H1 (cell line): ENCODE measurements at regions not wholly inside any gene's neighbourhood (a gene's known extent, or its start where the extent isn't known, plus 50 kb on each side); places are given as distances from the start of the nearest gene placed in this dataset.

Source experiments
- CTCF ChIA-PET: fragments of 300-600 bp; sonication (Branson Sonifier 250); formaldehyde crosslinking; loops from one replicate; lab custom pipeline; 2021; ENCODE audit not compliant: partially characterized antibody; lab: Charles Lee
- POLR2A ChIA-PET: fragments of 300-600 bp; sonication (Branson Sonifier 250); formaldehyde crosslinking; loops from one replicate; lab custom pipeline; 2021; ENCODE audit warnings: inconsistent platforms; ENCODE audit not compliant: partially characterized antibody; lab: Charles Lee
- DNase-seq, 2 experiments: peaks; one replicate each; pipeline versions ENCODE4 v3.0.0 to v3.0.0-alpha.2; 2010 to 2022; ENCODE audit warnings: low spot score in 2 of 2, low read depth in 1 of 2, mixed read lengths in 1 of 2
- FAIRE-seq: peaks from 2 replicates; lab custom pipeline; 2011; peaks lifted over from hg19 to GRCh38; lab: Jason Lieb, UNC
- H2AFZ ChIP-seq: 2 replicates; pipeline ENCODE4 v1.8.1; 2012; ENCODE audit warnings: low read length, inconsistent platforms
- H2AK5ac ChIP-seq: 2 replicates; pipeline ENCODE4 v1.6.1; 2013; ENCODE audit warnings: low read depth, low read length
- H2BK120ac ChIP-seq: replicated peaks from 2 replicates; pipeline ENCODE3; 2013; ENCODE audit warnings: low read depth, low read length, inconsistent platforms
- H2BK12ac ChIP-seq: 2 replicates; pipeline ENCODE4 v1.6.1; 2013; ENCODE audit warnings: low read depth, low read length
- H2BK15ac ChIP-seq: 2 replicates; pipeline ENCODE4 v1.6.1; 2013; ENCODE audit warnings: low read length
- H2BK20ac ChIP-seq: 2 replicates; pipeline ENCODE4 v1.6.1; 2013; ENCODE audit warnings: low read length
- H2BK5ac ChIP-seq: 2 replicates; pipeline ENCODE4 v1.6.1; 2013; ENCODE audit warnings: low read depth, low read length
- H3K14ac ChIP-seq: 2 replicates; pipeline ENCODE4 v1.6.1; 2013; ENCODE audit warnings: inconsistent platforms; ENCODE audit not compliant: insufficient read length
- H3K18ac ChIP-seq: 2 replicates; pipeline ENCODE4 v1.6.1; 2013; ENCODE audit warnings: low read length; ENCODE audit errors: extremely low read depth
- H3K23ac ChIP-seq: 2 replicates; pipeline ENCODE4 v1.6.1; 2013; ENCODE audit warnings: inconsistent platforms; ENCODE audit not compliant: insufficient read length
- H3K23me2 ChIP-seq: 2 replicates; pipeline ENCODE4 v1.6.1; 2013; ENCODE audit warnings: low read depth, low read length
- H3K27ac ChIP-seq: 2 replicates; pipeline ENCODE4 v1.6.1; 2011; ENCODE audit warnings: low read depth, low read length, inconsistent platforms
- H3K27me3 ChIP-seq, 4 experiments: replicated peaks in 1 of 4; 1 replicate in 1 of 4; 2 replicates in 3 of 4; pipeline versions ENCODE4 v1.6.1 to v1.8.1; 2011 to 2013; ENCODE audit warnings: low read length in 3 of 4, mild to moderate bottlenecking in 3 of 4, inconsistent platforms in 2 of 4, mixed read lengths in 2 of 4, moderate library complexity in 1 of 4; ENCODE audit not compliant: control insufficient read depth in 3 of 4, insufficient read depth in 3 of 4; ENCODE audit errors: extremely low read depth in 1 of 4
- H3K36me3 ChIP-seq, 4 experiments: 2 replicates each; pipeline versions ENCODE4 v1.6.1 to v1.8.1; 2011 to 2013; ENCODE audit warnings: mild to moderate bottlenecking in 4 of 4, low read length in 3 of 4, moderate library complexity in 2 of 4, control low read depth in 1 of 4, inconsistent platforms in 1 of 4; ENCODE audit not compliant: insufficient read depth in 4 of 4, control insufficient read depth in 2 of 4
- H3K4ac ChIP-seq: replicated peaks from 2 replicates; pipeline ENCODE3; 2013; ENCODE audit warnings: low read length, low read depth, mixed read lengths, inconsistent platforms; ENCODE audit not compliant: insufficient read length
- H3K4me1 ChIP-seq, 4 experiments: replicated peaks in 1 of 4; 1 replicate in 1 of 4; 2 replicates in 3 of 4; pipeline versions ENCODE4 v1.6.1 to v1.8.1; 2011 to 2013; ENCODE audit warnings: low read length in 3 of 4, inconsistent platforms in 2 of 4, mixed read lengths in 1 of 4; ENCODE audit not compliant: insufficient read depth in 4 of 4, control insufficient read depth in 3 of 4
- H3K4me2 ChIP-seq, 2 experiments: 2 replicates each; pipeline versions ENCODE4 v1.6.1 to v1.8.1; 2011 to 2013; ENCODE audit warnings: low read depth in 2 of 2, low read length in 2 of 2, control low read depth in 1 of 2, inconsistent platforms in 1 of 2, mild to moderate bottlenecking in 1 of 2; ENCODE audit not compliant: insufficient read depth in 1 of 2
- H3K4me3 ChIP-seq, 4 experiments: fragments of 200-600, 300-600 bp in 1 of 4; sonication (generic), shearing (Covaris generic), sonication (Bioruptor Twin) in 1 of 4; 2 replicates each; pipeline versions ENCODE4 v1.5.1 to v1.8.1; 2011 to 2016; ENCODE audit warnings: low read length in 4 of 4, low read depth in 3 of 4, control low read depth in 2 of 4, inconsistent platforms in 2 of 4, mild to moderate bottlenecking in 2 of 4, mixed read lengths in 1 of 4, moderate library complexity in 1 of 4; ENCODE audit not compliant: insufficient read depth in 2 of 4; ENCODE audit errors: extremely low read depth in 1 of 4
- H3K56ac ChIP-seq: replicated peaks from 2 replicates; pipeline ENCODE3; 2013; ENCODE audit warnings: low read depth, mild to moderate bottlenecking, mixed read lengths, low read length, inconsistent platforms; ENCODE audit not compliant: insufficient read length
- H3K79me1 ChIP-seq: 2 replicates; pipeline ENCODE4 v1.6.1; 2013; ENCODE audit warnings: low read depth, low read length, control low read depth
- H3K79me2 ChIP-seq, 2 experiments: 2 replicates each; pipeline versions ENCODE4 v1.6.1 to v1.8.1; 2012 to 2013; ENCODE audit warnings: low read length in 2 of 2, mild to moderate bottlenecking in 2 of 2, inconsistent platforms in 1 of 2; ENCODE audit not compliant: insufficient read depth in 2 of 2, control insufficient read depth in 1 of 2
- H3K9ac ChIP-seq, 4 experiments: replicated peaks in 1 of 4; 1 replicate in 1 of 4; 2 replicates in 3 of 4; pipeline versions ENCODE4 v1.6.1 to v1.8.1; 2011 to 2013; ENCODE audit warnings: low read depth in 3 of 4, low read length in 3 of 4, control low read depth in 2 of 4, mild to moderate bottlenecking in 2 of 4, moderate library complexity in 2 of 4, inconsistent platforms in 1 of 4; ENCODE audit errors: extremely low read depth in 1 of 4
- H3K9me3 ChIP-seq, 2 experiments: 2 replicates each; pipeline versions ENCODE4 v1.6.1 to v1.8.1; 2012 to 2013; ENCODE audit warnings: mild to moderate bottlenecking in 2 of 2, moderate library complexity in 2 of 2, control low read depth in 1 of 2, inconsistent platforms in 1 of 2, low read depth in 1 of 2, low read length in 1 of 2, mixed read lengths in 1 of 2; ENCODE audit not compliant: insufficient read depth in 2 of 2
- H4K20me1 ChIP-seq, 2 experiments: replicated peaks in 1 of 2; 2 replicates each; pipeline versions ENCODE3 to v1.8.1; 2011 to 2013; ENCODE audit warnings: inconsistent platforms in 2 of 2, low read length in 2 of 2, mild to moderate bottlenecking in 1 of 2; ENCODE audit not compliant: insufficient read depth in 2 of 2, control insufficient read depth in 1 of 2
- H4K5ac ChIP-seq: 2 replicates; pipeline ENCODE4 v1.6.1; 2013; ENCODE audit warnings: low read length, low read depth, mixed read lengths, inconsistent platforms; ENCODE audit not compliant: insufficient read length
- H4K8ac ChIP-seq: 2 replicates; pipeline ENCODE4 v1.8.0; 2013; ENCODE audit warnings: mild to moderate bottlenecking, moderate library complexity, low read length, inconsistent platforms; ENCODE audit not compliant: insufficient read depth; ENCODE audit errors: extremely low read depth
- H4K91ac ChIP-seq: replicated peaks from 2 replicates; pipeline ENCODE3; 2013; ENCODE audit warnings: low read length, mixed read lengths, inconsistent platforms; ENCODE audit not compliant: insufficient read length
- CBX5 ChIP-seq: fragments of 300-800, 300-1000 bp; sonication (generic); IDR thresholded peaks from 2 replicates; pipeline ENCODE4 v1.7.1; 2016; ENCODE audit warnings: antibody characterized with exemption, low read length, low read depth
- CHD2 ChIP-seq: IDR thresholded peaks from 2 replicates; pipeline ENCODE4 v1.6.1; 2012; ENCODE audit warnings: low read length, improper control_type of control experiment
- EP300 ChIP-seq, 2 experiments: IDR thresholded peaks; 1 replicate in 1 of 2; 2 replicates in 1 of 2; pipeline ENCODE4 v1.6.1; 2011 to 2012; ENCODE audit warnings: low read depth in 2 of 2, low read length in 2 of 2, mild to moderate bottlenecking in 2 of 2, borderline replicate concordance in 1 of 2, inconsistent platforms in 1 of 2, moderate library complexity in 1 of 2
- NANOG ChIP-seq: IDR thresholded peaks from 2 replicates; pipeline ENCODE4 v1.6.1; 2011; ENCODE audit warnings: low read length, low read depth, mild to moderate bottlenecking, inconsistent platforms; ENCODE audit not compliant: insufficient read depth, poor library complexity, severe bottlenecking
- NRF1 ChIP-seq: IDR thresholded peaks from 2 replicates; pipeline ENCODE4 v1.6.1; 2011; ENCODE audit warnings: mild to moderate bottlenecking, low read depth, low read length, improper control_type of control experiment
- RAD21 ChIP-seq, 2 experiments: IDR thresholded peaks in 1 of 2; conservative IDR thresholded peaks in 1 of 2; 2 replicates each; pipeline ENCODE4 v1.6.1; 2011; ENCODE audit warnings: low read depth in 2 of 2, low read length in 2 of 2, improper control_type of control experiment in 1 of 2, inconsistent platforms in 1 of 2, mild to moderate bottlenecking in 1 of 2, moderate library complexity in 1 of 2
- SRF ChIP-seq: IDR thresholded peaks from 2 replicates; pipeline ENCODE4 v1.6.1; 2011; ENCODE audit warnings: mild to moderate bottlenecking, low read depth, low read length, moderate library complexity
- WGBS, 2 experiments: shearing (Covaris generic) in 1 of 2; methylation state at CpG; one replicate each; pipeline versions ENCODE4 v1.1.6 to v1.1.7; 2013 to 2015; ENCODE audit warnings: low lambda C conversion rate in 2 of 2, mixed read lengths in 2 of 2, inconsistent platforms in 1 of 2, low coverage in 1 of 2, missing lambda C conversion rate in 1 of 2; ENCODE audit not compliant: insufficient replicate concordance in 2 of 2, insufficient coverage in 1 of 2, insufficient read length in 1 of 2; ENCODE audit errors: extremely low coverage in 1 of 2, missing lambda C conversion rate in 1 of 2; 5-methylcytosine and 5-hydroxymethylcytosine counted together
- TF ChIP-seq, protein P1 (sequence below), 3 experiments: IDR thresholded peaks; 1 replicate in 2 of 3; 2 replicates in 1 of 3; pipeline versions ENCODE4 v1.5.1 to v1.6.1; 2011; ENCODE audit warnings: low read length in 3 of 3, mild to moderate bottlenecking in 3 of 3, inconsistent platforms in 2 of 3, low read depth in 1 of 3, moderate library complexity in 1 of 3; ENCODE audit not compliant: insufficient read depth in 1 of 3; ENCODE audit errors: control extremely low read depth in 1 of 3
- TF ChIP-seq, protein P2 (sequence below): IDR thresholded peaks from 2 replicates; pipeline ENCODE4 v1.6.1; 2011; ENCODE audit warnings: low read length, improper control_type of control experiment

DNA sequence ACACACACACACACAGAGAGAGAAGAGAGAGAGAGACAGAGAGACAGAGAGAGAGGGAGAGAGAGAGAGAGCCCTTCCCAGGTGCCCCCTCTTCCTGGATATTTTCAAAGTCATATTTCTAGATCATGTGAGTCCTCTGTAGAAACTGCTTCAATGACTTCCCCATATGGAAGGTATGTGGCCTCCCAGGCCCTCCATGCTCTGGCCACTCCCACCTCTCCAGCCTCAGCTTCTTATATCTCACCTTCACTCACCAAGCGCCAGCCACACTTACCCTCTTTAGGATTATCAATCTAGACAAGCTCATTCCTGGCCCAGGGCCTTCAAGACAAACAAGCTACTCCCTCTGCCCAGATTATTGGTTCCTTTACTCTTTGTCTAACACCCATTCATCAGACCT is 259.7 kb downstream of the MTERF1 start:
- Histone ChIP-seq H2BK12ac (no peak overlapping the region), H3K27ac (no peak overlapping the region), H2AFZ (no peak overlapping the region), H3K4ac (no peak overlapping the region), H4K91ac (no peak overlapping the region), H3K79me1 (no peaks in the 10 kb centered on the region), H3K27me3 (no peaks in the 10 kb centered on the region), H4K8ac (no peak overlapping the region), H3K79me2 (no peaks in the 10 kb centered on the region), H3K4me3 (no peak overlapping the region), H3K23ac (no peak overlapping the region), H4K5ac (no peak overlapping the region), H3K14ac (no peak overlapping the region), H2AK5ac (no peak overlapping the region), H2BK120ac (no peak overlapping the region), H2BK15ac (no peak overlapping the region), H3K4me1 (no peaks in the 10 kb centered on the region), H3K9ac (no peak overlapping the region), H3K9me3 (no peaks in the 10 kb centered on the region), H3K36me3 (no peaks in the 10 kb centered on the region), H2BK20ac (no peak overlapping the region), H2BK5ac (no peak overlapping the region), H3K4me2 (no peak overlapping the region), H3K18ac (no peak overlapping the region), H3K23me2 (peaks cover 2% of the 10 kb centered on the region; the same call in 1 of the 2 replicates), H4K20me1 (no peaks in the 10 kb centered on the region), H3K56ac (no peak overlapping the region)
- 89% methylated on average over 1 of the region's 1 CpG; no CpG with 5 or more reads in 1 of the 2 experiments for WGBS, 2 experiments
- FAIRE-seq, result no peak
- CTCF ChIA-PET, result interaction anchor here (0.6 to 0.8 kb wide), 4 partner anchors 19 to 159 kb away, joined by 3 to 4 read pairs (median 3); no protein-coding TSS in a partner anchor
- POLR2A ChIA-PET, result no interaction called here
- DNase-seq, result no peak
- TF ChIP-seq, protein P1, sequence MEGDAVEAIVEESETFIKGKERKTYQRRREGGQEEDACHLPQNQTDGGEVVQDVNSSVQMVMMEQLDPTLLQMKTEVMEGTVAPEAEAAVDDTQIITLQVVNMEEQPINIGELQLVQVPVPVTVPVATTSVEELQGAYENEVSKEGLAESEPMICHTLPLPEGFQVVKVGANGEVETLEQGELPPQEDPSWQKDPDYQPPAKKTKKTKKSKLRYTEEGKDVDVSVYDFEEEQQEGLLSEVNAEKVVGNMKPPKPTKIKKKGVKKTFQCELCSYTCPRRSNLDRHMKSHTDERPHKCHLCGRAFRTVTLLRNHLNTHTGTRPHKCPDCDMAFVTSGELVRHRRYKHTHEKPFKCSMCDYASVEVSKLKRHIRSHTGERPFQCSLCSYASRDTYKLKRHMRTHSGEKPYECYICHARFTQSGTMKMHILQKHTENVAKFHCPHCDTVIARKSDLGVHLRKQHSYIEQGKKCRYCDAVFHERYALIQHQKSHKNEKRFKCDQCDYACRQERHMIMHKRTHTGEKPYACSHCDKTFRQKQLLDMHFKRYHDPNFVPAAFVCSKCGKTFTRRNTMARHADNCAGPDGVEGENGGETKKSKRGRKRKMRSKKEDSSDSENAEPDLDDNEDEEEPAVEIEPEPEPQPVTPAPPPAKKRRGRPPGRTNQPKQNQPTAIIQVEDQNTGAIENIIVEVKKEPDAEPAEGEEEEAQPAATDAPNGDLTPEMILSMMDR (IDR thresholded peaks at IDR 0.05; ENCODE audit: control extremely low read depth in 1 of 3, insufficient read depth in 1 of 3, low read depth in 1 of 3, low read length in 3 of 3), result no peak
- TF ChIP-seq NRF1 (no peak), NANOG (no peak), RAD21 (IDR thresholded peaks at IDR 0.05 in 1 of 2, conservative IDR thresholded peaks at IDR 0.05 in 1 of 2; ENCODE audit: low read depth in 2 of 2, low read length in 2 of 2) (no peak), CHD2 (no peak), EP300 (IDR thresholded peaks at IDR 0.05; ENCODE audit: borderline replicate concordance in 1 of 2, low read depth in 2 of 2, low read length in 2 of 2) (no peak), CBX5 (no peak), SRF (no peak)
- TF ChIP-seq, protein P2, sequence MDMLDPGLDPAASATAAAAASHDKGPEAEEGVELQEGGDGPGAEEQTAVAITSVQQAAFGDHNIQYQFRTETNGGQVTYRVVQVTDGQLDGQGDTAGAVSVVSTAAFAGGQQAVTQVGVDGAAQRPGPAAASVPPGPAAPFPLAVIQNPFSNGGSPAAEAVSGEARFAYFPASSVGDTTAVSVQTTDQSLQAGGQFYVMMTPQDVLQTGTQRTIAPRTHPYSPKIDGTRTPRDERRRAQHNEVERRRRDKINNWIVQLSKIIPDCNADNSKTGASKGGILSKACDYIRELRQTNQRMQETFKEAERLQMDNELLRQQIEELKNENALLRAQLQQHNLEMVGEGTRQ, result no peak
